NB4 (cell line): ENCODE measurements at regions not wholly inside any gene's neighbourhood (a gene's known extent, or its start where the extent isn't known, plus 50 kb on each side); places are given as distances from the start of the nearest gene placed in this dataset.

Experiments used
- POLR2A ChIP-seq: IDR thresholded peaks from 2 replicates; pipeline ENCODE4 v1.6.1; 2011; ENCODE audit warnings: mild to moderate bottlenecking; ENCODE audit not compliant: insufficient read length; ENCODE audit errors: extremely low read depth
- TF ChIP-seq, protein P1 (sequence below): IDR thresholded peaks from one replicate; pipeline ENCODE4 v1.5.1; 2012; ENCODE audit warnings: low read depth, low read length

DNA sequence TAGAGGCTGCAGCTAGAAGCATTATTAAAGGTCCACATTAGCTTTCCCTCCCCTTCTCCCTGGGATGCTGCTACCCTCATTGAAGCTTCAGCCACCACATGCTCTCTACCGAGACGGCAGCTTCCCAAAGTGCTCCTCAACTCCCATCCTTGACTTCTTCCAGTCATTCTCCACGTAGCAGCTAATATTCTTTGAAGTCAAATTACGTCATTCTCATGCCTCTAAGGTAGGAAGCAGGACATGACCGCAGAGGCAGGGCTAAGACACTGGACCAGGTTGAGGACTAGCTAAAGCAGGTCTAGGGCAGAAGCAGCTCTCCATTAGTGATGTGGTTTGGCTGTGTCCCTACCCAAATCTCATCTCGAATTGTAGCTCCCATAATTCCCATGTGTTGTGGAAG lies 128.3 kb downstream of the SHOX start:
- TF ChIP-seq, protein P1, sequence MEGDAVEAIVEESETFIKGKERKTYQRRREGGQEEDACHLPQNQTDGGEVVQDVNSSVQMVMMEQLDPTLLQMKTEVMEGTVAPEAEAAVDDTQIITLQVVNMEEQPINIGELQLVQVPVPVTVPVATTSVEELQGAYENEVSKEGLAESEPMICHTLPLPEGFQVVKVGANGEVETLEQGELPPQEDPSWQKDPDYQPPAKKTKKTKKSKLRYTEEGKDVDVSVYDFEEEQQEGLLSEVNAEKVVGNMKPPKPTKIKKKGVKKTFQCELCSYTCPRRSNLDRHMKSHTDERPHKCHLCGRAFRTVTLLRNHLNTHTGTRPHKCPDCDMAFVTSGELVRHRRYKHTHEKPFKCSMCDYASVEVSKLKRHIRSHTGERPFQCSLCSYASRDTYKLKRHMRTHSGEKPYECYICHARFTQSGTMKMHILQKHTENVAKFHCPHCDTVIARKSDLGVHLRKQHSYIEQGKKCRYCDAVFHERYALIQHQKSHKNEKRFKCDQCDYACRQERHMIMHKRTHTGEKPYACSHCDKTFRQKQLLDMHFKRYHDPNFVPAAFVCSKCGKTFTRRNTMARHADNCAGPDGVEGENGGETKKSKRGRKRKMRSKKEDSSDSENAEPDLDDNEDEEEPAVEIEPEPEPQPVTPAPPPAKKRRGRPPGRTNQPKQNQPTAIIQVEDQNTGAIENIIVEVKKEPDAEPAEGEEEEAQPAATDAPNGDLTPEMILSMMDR: no peak
- no peak for TF ChIP-seq POLR2A
